NCI-H1105 treated with DMSO at 0.1 percent for 48 hours (cell line): ENCODE measurements at regions not wholly inside any gene's neighbourhood (a gene's known extent, or its start where the extent isn't known, plus 50 kb on each side); places are given as distances from the start of the nearest gene placed in this dataset.
"Not testable (repeated sequence)": the region's sequence is repeated elsewhere in the genome, so short reads cannot be mapped to it uniquely, and the experiment has no call there.

Experiments
- DNase-seq: peaks from one replicate; lab custom pipeline; 2025; lab: John Stamatoyannopoulos, UW

GRCh38 chr10:3932597-3933375 is 147.8 kb upstream of the KLF6 start:
- DNase-seq = no peak

- no peak for DNase-seq
Measured at GRCh38 chr10:3931901-3932300, 146.9 kb upstream of the KLF6 start.

DNA sequence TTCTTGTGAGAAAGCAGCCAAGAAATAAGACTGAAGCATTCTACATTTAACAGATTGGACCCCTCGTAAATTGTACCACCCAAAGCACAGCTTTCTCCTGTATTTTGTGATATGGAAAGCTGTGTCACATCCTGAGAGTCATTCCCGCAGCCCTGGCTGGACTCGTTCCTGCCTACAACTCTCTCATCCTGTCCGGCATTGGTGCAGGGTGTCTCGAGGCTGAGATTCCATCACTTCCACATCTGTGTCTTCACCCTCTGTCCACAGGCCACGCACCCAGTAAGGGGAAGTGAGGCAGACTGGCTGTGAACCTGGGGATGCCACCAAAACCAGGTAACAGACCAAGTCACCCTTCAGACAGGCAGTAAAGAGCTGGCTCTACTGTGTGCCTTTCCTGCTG is 146.2 kb upstream of the KLF6 start:
- DNase-seq = no peak

- DNase-seq = no peak
Measured at GRCh38 chr10:3928569-3928968, 143.6 kb upstream of the KLF6 start.

GRCh38 chr10:3928078-3928477 is 143.1 kb upstream of the KLF6 start:
- DNase-seq = no peak

DNA sequence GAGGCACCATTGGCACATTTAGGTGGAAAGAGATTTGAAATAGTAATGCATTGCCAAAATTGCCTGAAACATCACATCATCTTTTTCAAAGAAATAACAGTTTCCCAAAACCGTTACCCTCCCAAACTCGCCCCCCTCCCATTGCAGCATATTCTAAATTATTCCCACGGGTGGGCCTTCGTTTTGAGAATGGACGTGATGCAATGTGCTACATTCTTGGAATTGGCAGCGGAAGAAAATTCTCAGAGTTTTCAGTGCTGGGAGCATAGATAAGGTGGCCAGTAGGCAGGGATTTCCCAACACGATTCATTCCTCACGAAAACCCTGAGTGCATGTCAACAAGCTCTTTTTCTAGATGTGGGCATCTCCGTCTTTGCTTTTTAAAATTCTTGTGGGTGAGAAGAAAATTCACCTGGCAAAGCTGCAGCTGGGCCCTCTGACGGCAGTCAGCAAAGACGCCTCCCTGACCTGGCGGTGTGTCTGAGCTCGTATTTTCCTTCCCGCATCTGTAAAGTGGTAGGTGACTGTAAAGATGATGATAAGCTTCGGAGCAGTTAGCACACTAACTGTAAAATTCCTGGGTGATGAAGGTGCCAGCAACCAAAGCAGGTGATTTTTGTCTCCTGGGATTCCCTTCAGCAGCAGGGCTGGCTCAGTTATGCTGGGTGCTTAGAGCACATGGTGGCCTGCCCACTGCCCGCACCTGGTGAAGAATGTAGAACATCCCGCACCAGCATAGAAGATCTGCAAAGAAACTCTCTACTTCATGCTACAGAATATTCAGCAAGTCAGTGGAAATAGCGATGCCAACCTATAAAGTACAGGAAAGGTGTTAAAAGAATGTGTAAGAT is 141.9 kb upstream of the KLF6 start:
- no peak for DNase-seq

GRCh38 chr10:3926258-3926657 is 141.2 kb upstream of the KLF6 start:
- no peak for DNase-seq

DNA sequence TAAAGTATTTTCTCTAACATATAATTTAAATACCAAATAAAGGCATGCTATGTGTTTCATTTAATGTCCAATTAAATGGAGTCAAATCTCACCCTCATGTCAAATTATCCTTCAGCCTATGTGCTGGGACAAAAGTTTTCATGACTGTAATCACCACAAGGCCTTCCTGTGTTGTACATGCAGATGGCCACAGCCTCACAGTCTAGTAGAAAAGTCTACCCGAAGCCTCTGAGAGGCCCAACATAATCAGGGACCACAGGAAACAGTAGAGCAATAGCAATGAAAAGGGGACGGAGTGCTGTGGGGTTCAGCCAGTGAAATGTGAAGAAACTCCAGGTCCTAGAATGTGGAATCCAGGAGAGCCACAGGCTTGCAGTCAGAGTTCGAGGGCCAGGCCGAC is 140.2 kb upstream of the KLF6 start:
- no peak for DNase-seq

DNA sequence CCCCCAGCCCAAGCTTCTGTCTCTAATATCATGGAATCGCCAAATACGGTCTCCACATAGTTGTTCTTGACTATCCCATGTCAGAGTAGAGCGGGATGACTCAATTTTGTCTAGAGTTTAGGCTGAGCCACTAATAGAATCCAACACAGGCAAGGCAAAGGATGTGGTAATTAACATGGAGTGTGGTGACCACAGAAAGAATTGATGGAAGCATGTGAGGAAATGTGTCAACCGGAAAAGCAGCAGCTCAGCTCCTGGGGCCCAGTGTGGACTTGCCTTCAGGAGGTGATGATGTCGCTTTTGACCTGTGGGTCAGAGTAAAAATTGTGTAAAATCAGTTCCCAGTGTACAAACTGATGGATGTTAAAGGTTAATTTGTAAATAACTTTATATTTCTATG is 139.3 kb upstream of the KLF6 start:
- no peak for DNase-seq

- DNase-seq = no peak
Measured at GRCh38 chr10:3923033-3923432, 138.0 kb upstream of the KLF6 start.

GRCh38 chr10:3919709-3920308 is 134.8 kb upstream of the KLF6 start:
- no peak for DNase-seq

DNA sequence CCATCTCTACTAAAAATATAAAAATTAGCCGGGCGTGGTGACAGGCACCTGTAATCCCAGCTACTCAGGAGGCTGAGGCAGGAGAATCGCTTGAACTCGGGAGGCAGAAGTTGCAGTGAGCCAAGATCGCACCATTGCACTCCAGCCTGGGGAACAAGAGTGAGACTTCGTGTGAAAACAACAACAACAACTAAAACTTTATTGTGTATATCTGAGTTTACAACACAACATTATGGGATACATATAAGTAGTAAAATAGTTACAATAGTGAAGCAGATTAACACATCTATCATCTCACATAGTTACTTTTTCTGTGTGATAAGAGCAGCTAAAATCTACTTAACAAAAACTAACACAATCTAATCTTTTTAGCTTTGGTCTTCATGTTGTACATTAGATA is 132.4 kb upstream of the KLF6 start:
- DNase-seq = not testable (repeated sequence)

- no peak for DNase-seq
Measured at GRCh38 chr10:3914733-3915132, 129.7 kb upstream of the KLF6 start.

DNA sequence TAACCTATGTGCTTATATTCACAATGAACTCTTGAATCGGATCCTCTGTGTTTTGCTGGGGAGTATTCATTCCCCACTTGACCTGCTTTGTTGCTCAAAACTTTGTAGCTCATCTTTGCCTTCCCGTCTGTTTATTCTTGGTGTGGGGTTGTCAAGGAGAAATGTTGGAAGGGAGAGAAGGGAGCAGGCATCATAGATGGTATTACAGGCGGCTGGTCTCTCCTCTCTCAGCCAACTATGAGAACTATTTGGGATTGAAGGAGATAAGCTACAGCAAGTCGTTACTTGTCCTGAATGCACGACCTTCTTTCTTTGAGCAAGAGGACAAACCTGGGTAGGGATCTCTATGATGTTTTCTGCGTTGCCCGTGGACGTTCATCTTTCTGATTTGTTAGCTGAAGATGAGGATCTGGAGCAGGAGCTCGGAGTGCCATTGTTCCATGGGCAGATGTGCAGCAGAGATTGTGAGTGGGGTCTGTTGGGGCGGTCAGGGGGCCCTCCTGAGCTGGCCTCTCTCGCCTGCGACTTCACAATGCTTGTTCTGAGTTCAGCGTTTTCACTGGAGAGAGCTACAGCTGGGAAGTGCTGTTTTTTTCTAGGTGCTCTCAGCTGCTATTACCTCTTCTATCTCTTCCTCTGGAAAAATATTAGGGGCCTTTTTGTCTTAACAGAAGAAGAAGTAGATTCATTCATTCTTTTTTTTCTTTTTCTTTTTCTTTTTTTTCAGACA is 126.9 kb upstream of the KLF6 start:
- DNase-seq = no peak

GRCh38 chr10:3911241-3911640 is 126.2 kb upstream of the KLF6 start:
- DNase-seq = no peak

DNA sequence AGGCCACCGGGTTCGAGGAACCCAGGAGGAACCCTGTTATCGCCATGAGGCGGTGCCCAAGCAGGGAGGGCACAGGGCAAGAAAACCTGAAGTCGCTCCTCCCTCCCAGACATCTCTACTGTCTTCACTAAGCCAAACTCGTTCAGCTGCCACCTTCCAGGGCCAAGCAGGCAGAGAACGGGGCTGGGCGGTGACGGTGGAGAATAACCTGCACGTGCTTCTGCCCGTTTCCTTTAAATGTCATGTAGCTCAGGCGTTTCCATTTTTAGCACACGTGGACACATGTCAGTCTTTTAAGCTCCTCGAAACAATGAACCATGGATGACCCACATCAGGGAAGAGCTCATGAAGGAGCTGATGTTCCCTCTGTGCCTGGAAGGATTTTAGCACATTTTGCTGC is 124.3 kb upstream of the KLF6 start:
- no peak for DNase-seq

DNA sequence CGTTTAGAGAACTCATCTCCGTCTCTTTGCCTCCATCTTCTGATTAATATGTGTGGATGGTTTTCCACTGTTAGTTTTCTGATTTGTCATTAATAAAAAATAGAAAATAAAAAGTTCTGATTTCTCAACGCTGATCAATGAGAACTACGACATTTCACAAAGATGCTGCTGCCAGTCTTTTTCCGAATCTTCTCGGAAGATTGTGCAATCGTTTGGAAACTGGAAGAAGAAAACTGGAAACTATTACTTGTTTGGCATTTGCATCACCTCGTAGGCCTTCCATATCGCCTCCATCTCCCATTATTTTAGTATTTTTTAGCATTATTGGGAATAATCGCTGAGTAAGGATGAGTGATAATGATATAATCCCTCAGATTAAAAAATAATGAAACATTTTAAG is 123.2 kb upstream of the KLF6 start:
- no peak for DNase-seq

DNA sequence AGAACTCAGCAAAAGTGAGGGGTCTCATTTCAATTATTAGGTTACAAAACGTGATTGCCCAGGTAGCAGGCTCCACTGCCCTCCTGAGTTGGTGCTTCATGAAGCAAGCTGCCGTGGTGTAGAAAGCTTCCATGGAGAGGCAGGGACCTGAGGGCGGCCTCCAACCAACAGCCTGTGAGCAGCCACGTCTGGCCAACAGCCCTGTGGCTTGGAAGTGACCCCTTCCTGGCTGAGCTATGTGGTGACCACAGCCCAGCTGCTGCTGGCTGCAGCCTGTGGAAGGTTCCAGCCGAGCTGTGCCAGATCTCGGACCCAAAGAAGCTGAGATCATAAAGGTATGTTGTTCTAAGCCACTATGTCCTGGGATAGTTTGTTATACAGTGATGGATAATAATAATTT is 122.5 kb upstream of the KLF6 start:
- no peak for DNase-seq

- no peak for DNase-seq
Measured at GRCh38 chr10:3906511-3907111, 121.6 kb upstream of the KLF6 start.

GRCh38 chr10:3904419-3904960 is 119.5 kb upstream of the KLF6 start:
- no peak for DNase-seq

- no peak for DNase-seq
Measured at GRCh38 chr10:3902809-3903410, 117.9 kb upstream of the KLF6 start.
